SK-N-DZ (cell line): ENCODE measurements at regions not wholly inside any gene's neighbourhood (a gene's known extent, or its start where the extent isn't known, plus 50 kb on each side); places are given as distances from the start of the nearest gene placed in this dataset.

Experiments used
- DNase-seq: peaks from one replicate; pipeline ENCODE4 v3.0.0-alpha.2; 2015; ENCODE audit warnings: low spot score

DNA sequence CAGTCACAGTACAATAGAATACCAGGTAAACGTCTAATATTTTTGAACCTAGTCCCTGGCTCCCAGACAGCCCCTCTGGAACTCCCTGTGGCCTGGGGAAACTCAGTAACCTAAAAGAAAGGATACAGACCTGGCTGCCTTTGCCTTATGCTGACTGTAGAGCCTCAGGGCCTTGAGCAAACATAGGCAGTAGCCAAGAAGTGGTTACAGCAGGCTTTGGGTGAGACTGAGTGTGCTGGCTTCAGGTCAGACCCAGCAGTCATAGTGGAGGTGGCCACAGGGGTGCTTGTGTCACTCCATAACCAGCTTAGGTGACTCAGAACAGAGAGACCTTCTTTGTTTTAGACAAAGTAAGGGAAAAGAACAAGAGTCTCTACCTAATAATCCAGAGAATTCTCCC, 141.8 kb upstream of the PRDX4 start:
- DNase-seq = no peak

DNA sequence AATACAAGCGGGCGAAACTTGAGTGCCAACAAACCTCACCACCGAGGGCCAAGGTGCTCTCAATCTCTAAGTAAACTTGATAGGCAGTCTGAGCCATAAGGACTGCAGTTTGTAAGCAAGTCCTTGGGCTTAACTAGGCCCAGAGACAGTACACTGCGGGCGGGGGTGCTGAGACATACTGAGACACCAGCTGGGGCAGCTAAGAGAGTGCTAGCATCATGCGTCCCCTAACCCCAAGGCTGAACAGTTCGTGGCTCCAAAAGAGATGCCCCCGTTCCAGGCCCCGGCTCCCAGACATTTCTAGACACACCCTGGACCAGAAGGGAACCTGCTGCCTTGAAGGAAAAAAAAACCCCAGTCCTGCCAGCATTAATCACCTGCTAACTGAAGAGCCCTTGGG, 126.8 kb upstream of the PRDX4 start:
- DNase-seq = no peak

DNA sequence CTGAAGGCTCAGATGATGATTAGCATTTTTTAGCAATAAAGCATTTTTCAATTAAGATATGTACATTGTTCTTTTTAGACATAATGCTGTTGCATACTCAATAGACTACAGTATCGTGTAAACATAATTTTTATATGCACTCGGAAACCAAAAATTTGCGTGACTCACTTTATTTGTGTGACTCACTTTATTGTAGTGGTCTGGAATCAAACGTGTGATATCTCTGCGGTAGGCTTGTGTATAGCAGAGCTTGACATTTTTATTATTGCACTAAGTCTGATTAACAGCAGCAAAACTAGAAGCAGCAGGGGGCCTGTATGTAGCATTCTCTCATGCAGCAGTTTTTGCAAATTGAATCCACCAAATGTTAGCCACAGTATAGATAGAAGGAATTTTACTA, 119.1 kb upstream of the PRDX4 start:
- DNase-seq = no peak

DNA sequence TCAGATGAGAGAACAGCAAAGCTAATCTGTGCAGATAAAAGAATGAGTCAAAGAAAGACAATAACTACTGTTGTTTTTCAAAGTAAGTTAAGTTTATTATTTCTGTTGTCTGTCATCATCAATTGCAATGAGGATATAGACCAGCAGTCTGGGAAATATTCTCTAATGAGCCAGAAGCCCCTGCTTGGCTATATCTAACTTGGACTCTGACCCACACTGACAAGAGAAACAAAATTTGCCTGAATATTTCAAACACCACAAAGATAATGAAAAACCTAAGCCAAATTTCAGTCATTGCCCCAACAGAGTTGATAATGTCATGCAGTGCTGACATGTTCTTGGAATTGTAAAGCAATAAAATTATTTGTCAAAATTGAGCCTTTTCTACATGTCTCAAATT, 115.0 kb upstream of the PRDX4 start:
- peak; percentile 31 for DNase-seq

DNA sequence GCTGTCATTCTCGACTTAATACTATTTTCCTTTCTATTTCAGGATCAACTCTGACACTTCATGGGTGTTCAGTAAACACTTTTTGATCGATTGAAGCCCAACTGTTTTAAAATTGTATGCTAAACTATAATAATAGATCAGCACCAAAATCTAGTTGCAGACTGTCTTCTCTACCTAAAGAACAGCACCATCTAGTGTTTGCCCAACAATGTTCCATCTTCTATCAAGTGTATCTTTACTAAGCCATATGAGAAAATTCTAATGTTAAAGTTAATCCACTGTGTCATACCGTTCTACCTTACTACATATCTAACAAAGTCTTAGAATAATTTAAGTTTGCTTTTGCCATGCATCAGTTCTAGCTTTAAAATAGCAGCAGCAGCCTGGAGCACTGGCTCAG, 113.0 kb upstream of the PRDX4 start:
- DNase-seq = peak; percentile 37

DNA sequence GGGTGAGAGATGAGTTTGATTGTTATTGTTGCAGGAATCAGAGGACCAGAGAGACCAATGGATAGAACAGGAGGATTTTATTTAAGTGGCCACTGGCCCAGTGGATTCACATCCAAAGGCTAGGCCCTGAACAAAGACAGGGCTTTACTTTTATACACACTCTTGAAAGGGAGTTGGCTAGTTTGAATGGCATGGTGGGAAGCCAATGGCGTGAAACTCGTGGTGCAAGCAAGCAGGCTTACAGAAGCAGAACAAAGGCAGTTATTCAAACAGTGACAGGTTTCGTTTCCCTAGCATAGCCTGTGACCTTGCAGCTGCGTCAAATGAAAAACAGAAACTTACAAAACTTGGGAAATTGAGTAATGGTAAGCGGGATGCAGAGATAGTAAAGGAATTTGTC, 110.2 kb upstream of the PRDX4 start:
- no peak for DNase-seq

DNA sequence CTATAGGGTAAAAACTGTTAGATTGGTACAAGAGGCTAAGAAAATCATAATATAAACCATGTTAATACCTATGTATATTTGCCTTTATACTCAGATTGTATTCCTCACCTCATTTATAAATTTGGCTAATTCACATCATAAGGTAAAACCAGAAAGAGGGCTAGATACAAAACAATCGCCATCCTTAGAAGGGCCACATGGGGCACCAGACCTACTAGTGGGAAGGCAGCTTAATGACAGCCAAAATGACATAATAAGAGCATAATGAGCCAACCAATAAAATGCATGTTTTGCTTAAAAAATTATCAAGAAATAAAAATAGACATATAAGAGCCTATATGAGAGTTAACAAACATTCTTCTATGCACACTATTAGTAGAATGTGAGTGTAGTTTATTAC, 107.3 kb upstream of the PRDX4 start:
- DNase-seq = no peak

DNA sequence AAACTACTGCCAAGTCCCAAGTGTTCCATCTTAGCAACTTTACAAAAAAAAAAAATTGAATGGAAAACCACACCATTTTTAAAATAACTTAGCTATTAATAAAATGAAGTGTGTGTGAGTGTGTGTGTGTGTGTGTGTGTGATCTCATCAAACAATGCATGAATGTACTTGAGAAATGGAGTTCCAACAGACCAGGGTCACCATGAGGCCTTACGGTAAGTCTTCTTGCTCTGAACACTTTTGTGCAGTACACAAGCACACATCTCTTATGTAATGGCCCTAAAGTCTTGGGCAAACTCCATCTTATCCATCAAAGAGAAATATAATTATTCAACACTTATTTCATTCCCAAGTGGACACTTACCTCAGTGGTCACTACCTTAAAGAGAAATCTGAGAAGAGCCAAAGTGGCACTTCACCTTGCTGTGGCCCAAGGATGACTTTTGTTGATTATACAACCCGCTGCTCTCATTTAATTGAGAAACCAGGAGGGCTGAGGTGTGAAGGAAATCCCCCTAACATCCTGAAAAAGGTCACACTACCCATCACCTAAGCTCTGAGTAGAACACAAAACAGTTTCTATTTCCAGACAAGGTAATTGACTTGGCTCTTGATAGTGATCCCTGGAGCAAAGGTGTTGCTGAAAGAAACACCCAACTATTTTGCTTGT, 96.5 kb upstream of the PRDX4 start:
- no peak for DNase-seq

DNA sequence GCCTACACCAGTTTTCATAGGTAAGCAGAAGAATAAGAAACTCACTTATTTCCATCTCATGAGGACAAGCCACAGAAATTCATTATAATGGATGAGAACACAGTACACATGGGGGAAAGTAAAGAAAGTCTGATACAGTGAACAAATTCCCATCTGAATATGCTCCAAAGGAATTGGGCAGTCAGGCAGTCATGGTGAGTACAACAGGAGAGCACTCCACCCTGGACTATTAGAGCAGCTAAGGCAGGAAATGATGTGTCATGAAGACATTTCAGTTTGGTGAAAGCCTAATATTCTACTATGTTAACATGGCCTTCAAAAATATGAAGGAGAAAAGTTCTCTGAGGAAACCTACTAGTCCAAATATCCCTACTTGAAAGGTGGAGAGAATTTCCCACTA, 92.0 kb upstream of the PRDX4 start:
- DNase-seq = no peak

DNA sequence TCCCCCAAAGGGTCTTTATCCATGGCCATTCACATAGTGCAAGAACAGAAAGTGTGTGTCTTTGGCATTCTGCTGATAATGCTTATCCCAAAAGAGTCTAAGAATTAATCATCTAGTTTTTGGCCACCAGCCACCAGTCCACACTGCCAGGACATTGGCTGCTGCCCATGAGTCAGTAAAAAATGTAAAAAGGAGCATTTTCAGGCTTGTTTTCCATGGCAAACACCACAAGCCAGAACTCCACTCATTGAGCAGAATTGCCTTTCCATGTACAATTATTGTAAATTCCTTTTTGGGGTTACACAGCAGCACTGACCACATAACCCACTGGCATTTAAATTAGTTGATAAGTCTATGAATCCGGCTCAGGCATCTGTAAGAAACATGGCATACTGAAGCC, 89.2 kb upstream of the PRDX4 start:
- no peak for DNase-seq

DNA sequence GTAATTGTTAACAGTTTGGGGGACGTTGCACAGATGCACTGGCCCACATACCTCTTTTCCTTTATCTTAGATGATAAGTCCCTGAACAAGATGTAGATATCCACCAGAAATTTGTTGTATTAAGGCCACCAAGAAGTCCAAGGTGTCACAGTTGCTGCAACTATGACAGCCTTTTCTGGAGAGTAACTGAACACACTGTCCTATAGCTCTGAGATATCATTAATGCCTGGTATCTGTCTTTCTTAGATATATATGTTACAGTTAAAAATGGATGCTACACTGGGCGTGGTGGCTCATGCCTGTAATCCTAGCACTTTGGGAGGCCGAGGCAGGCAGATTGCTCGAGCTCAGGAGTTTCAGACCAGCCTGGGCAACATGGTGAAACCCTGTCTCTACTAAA, 77.8 kb upstream of the PRDX4 start:
- DNase-seq = no peak

DNA sequence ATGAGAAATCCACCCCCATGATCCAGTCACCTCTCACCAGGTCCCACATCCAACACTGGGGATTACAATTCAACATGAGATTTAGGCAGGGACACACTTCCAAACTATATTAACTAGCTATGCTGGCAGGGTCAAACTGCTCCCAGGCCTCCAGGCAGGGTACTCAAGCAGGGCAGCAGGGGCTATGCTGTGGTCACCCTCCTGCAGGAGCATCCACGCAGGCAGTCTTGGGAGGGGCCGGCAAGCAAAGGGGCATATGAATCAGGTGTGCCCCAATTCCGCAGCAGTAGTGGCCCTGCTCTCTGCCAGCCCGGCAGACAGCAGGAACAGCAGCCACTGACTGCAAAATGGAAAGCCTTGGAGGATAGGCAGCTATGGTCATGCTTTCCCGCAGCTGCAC, 74.6 kb upstream of the PRDX4 start:
- no peak for DNase-seq

DNA sequence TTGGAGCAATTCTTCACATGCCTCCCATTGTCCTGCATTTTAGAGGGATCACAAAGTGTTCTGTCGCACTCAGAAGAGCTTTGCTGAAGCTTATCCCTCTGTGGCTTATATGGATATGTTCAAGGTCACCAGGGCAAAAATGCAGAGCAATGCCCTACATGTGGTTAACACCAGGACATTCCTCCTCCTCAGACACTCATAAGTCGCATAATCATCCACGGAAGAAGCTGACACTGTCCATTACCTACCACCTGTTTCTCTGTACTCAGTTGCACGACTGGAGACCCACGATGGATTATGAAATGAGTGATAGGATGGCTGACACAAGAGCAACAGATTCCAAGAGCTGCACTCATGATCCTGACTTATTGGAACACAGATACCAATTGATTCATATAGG, 68.7 kb upstream of the PRDX4 start:
- DNase-seq = no peak

DNA sequence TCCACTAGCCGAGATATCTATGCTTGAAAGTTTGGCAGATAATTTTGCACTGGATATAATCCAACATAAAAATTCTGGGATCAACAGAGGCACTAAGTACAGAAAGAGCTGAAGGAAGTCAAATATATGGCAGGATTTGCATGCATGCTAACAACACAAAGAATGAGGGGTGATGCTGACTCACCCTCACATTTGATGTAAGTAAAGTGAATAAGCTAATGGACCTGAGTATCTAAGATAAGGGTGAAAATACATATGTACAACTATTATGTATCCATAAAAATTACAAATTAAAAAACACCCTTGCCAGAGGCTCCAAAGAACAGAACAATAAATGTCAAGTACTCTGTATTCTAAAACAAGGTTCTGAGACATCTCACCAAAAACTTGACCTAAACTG, 63.8 kb upstream of the PRDX4 start:
- DNase-seq = no peak

DNA sequence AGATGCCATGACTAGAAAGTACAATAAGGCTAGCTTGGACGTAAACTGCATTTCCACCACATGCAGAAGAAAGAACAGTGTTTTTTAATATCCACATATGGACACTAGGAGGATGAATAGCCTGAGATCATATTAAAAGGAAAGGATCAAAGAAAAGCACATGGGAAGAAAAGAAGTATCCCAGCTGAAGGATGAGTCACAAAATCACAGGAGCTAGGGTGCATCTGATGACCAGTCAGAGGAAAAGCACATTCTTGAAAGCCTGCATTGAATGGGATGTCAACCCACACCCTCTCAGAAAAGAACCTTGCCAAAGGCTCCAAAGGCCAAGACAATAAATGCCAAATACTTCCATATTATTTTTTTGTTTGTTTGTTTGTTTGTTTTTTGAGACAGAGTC, 56.8 kb upstream of the PRDX4 start:
- no peak for DNase-seq

DNA sequence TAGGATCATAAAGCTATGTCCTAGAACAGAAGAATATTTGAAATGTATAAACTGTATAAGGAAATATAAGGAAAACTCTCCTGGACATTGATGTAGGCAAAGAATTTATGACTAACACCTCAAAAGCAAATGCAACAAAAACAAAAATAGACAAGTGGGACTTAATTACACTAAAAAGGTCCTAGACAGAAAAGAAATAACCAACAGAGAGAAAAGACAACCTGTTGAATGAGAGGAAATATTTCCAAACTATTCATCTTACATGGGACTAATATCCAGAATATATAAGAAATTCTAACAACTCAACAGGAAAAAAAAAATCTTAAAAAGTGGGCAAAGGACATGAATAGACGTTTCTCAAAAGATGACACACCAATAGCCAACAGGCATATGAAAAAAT, 54.4 kb upstream of the PRDX4 start:
- no peak for DNase-seq

DNA sequence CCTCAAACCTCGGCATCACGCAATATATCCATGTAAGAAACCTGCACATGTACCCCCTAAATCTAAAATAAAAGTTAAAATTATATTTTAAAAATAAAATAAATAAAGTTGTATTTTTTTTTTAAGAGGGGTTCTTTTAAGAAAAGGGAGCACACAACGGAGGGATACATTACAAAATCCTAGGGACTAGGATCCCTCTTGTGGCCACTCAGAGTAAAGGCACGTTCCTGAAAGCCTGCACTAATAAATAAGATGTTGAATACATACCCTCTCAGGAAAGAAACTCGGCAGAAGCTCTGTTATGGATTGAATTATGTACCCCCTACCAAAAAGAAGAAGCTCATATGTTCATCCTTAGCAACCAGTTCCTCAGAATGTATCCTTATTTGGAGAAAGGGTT, 50.9 kb upstream of the PRDX4 start:
- DNase-seq = peak; percentile 7
